RCC 7860 (cell line): ENCODE measurements at regions not wholly inside any gene's neighbourhood (a gene's known extent, or its start where the extent isn't known, plus 50 kb on each side); places are given as distances from the start of the nearest gene placed in this dataset.
"Not testable (repeated sequence)": the region's sequence is repeated elsewhere in the genome, so short reads cannot be mapped to it uniquely, and the experiment has no call there.

Experiments
- DNase-seq: peaks from one replicate; pipeline ENCODE4 v3.0.0-alpha.2; 2015; ENCODE audit warnings: low spot score
- FAIRE-seq: peaks from 2 replicates; lab custom pipeline; 2012; peaks lifted over from hg19 to GRCh38; lab: Jason Lieb, UNC

GRCh38 chr7:27032839-27033238 is 63.0 kb downstream of the HOXA1 start:
- DNase-seq: no peak
- no peak for FAIRE-seq

DNA sequence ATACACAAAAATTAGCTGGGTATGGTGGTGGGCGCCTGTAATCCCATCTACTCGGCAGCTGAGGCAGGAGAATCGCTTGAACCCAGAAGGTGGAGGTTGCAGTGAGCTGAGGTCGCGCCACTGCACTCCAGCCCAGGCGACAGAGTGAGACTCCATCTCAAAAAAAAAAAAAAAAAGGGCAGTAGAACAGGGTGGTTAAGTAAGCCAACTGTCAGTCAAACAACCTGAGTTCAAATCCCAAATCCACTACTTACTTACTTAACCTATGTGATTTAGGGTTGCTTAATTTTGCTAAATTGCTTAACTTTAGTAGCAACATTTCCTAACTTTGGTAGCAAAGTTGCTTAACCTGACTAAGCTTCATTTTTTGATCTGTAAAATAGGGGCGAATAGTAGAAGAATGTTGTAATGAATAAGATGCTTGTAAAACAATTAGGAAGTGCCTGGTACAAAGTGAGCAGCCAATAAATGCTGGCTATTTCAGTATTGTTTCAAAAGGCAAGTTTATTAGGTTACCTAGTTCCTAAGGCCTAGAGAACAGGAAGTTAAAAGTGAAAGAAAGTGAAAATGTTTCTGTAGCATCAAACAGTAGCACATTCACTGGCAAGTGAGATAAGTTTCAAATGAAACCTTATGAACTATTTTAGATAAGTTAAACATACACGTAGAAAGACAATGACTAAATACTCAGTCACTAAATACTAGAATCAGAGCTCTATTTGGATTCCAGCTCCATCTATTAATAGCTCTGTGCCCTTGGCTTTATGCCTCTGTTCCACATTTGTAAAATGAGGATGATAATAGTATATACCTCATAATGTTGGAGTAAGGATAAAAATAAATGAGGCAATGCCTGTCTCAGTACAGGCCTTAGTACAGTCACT is 64.3 kb downstream of the HOXA1 start:
- FAIRE-seq (peak; percentile 92), DNase-seq (peak; percentile 74)

- no peak for DNase-seq
- FAIRE-seq: no peak
Measured at GRCh38 chr7:27030393-27031050, 65.3 kb downstream of the HOXA1 start.

DNA sequence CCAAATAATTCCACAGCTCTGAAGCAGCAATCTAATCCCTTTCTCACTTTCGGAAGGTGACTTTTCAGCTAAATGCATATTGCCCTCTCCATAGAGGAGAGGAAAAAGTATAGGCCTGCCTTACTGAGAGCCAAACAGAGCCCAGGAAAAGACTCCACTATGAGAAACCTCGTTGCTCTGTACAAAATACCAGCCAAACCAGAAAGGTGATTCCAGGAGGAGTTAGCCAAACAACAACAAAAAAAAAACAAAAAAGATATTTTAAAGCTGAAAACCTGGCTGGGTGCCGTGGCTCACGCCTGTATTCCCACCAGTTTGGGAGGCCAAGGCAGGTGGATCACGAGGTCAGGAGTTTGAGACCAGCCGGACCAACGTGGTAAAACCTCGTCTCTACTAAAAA is 70.5 kb downstream of the HOXA1 start:
- no peak for FAIRE-seq
- DNase-seq: no peak

GRCh38 chr7:27010068-27010467 is 85.7 kb downstream of the HOXA1 start:
- no peak for DNase-seq

GRCh38 chr7:27000496-27000895 is 95.3 kb downstream of the HOXA1 start:
- FAIRE-seq: no peak
- DNase-seq: no peak

More at GRCh38 chr7:27010068-27010467, 85.7 kb downstream of the HOXA1 start:
- FAIRE-seq: no peak

GRCh38 chr7:26998284-26998683 is 97.5 kb downstream of the HOXA1 start:
- not testable (repeated sequence) for FAIRE-seq, DNase-seq

GRCh38 chr7:26995666-26996065 is 100.1 kb downstream of the HOXA1 start:
- FAIRE-seq (no peak), DNase-seq (no peak)

DNA sequence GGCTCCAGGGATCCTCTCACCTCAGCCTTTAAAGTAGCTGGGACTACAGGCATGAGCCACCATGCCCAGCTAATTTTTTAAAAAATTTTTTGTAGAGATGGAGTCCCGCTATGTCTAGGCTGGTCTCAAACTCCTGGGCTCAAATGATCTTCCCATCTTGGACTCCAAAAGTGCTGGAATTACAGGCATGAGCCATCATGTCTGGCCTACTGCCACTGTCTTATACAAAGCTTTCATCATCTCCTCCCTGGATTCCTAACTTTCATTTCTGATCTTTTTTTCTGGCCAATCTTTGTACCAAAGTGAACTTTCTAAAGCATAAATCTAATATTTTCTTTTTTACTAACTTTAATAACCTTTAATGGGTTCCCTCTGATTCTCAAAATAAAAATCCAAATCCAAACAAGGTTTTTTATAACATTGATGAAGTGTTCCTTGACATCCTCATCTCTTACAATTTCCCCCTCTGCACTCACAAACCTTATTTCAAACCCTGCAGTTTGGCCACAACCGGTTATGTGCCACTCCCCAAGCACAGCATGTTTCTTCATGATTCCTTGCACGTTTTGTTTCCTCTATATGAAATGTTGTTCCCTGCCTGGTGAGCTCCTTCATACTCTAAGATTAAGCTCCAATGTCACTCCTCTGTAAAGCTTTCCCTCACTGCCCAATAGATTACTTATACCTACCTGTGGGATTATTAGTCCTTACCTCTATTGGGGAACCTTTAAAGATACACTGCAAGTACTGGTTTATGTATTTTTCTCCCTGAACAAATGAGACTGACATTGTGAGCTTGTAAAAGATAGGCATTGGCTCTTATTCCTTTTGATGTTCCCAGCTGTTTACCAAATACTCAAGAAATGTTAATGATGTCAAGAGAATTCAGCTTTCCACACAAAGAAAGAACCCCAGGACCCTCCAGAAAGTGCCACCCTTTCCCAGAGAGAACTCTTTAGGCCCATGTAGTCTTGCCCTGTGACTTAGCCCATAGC is 101.7 kb downstream of the HOXA1 start:
- DNase-seq: no peak
- no peak for FAIRE-seq

GRCh38 chr7:26992670-26993069 is 103.1 kb downstream of the HOXA1 start:
- no peak for DNase-seq
- no peak for FAIRE-seq

DNA sequence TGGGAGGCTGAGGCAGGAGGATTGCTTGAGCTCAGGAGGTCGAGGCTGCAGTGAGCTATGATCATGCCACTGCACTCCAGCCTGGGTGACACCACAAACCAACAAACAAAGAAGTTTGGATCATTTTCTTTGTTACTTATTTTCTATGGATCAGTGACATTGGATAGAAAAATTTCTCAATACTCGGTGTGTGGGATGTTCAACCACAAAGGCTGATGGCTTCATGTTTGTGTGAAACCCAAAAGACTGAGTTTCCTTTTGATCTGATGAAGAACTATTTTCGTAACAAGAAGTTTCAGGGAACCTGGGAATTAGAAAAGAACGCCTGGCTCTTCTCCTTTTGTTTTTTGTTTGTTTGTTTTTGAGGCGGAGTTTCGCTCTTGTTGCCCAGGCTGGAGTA is 104.0 kb downstream of the HOXA1 start:
- DNase-seq (no peak), FAIRE-seq (no peak)

GRCh38 chr7:26989897-26990670 is 105.7 kb downstream of the HOXA1 start:
- DNase-seq (no peak), FAIRE-seq (no peak)

DNA sequence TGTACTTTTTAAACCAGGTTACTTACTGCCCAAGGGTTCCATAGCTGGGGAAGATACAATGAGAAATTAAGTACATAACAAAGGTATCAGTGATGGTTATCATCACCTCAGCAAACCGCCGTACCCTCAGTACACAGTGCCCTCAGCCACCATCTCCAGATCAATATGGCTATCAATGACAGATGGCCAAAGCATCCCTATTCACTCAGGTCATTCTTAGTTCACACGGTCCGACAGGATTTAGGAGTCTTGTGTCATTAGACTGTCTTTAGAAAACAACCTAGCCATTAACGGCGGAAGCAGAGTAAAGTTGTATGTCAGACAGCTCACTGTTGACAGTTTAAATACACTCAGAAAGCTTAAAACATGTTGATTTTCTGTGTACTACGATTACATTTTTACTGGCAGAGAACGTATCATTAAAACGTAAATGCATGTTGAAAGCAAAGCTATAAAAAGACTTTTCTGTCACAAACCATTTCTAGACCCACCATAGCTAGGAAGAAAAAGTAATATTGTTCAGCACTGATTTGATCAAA is 106.9 kb downstream of the HOXA1 start:
- DNase-seq: no peak
- no peak for FAIRE-seq

DNA sequence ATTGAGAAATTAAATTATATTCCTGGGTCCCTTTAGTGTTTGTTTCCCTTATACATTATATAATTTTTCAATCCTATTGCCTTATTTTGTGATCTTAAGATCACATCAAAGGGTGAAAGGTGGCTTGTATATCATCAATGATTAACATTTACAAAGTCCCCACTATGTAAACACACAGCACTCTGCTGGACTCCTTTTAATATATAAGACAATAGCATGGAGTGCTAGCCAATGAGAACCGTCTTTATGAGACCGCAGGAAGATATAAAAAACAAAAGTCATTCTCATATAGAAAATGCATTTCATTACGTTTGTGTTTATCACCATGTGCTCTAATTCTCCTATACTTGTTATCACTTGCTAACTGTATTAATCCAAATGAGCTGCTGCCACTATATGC is 108.5 kb downstream of the HOXA1 start:
- no peak for DNase-seq
- no peak for FAIRE-seq

DNA sequence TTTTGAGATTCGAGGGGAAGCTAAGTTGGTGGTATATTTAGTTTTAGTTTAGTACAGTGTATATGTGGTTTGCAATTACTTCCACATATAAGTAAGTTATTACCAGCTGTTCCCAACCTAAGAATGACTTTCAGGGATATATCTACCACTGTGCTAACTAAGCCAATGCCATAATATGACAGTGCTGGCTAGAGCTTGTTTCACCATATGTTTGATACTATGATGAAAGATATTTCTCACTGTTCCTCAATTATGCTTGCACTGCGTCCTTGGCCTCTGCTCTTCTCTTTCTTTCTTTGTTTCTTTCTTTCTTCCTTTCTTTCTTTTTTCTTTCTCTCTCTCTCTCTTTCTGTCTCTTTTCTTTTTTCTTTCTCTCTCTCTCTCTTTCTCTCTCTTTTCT is 113.8 kb upstream of the SKAP2 start:
- no peak for FAIRE-seq

DNA sequence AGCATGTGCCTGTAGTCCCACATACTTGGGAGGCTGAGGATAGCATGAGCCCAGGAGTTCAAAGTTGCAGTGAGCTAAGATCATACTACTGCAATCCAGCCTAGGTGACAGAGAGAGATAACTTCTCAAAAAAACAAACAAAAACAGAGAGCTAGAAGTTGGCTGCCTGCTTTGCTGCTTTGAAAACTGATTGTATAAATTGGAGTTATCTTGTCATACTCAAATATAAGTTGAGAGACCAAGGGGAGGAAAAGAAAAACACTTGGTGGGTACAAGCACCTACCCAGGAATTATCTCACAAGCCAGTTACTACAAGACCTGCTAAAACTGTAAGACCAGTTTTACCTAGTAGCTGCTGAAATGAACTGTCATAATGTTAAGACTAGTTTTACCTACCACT is 112.5 kb upstream of the SKAP2 start:
- DNase-seq (no peak), FAIRE-seq (no peak)

More for the DNA sequence above, 113.8 kb upstream of the SKAP2 start:
- DNase-seq: no peak

DNA sequence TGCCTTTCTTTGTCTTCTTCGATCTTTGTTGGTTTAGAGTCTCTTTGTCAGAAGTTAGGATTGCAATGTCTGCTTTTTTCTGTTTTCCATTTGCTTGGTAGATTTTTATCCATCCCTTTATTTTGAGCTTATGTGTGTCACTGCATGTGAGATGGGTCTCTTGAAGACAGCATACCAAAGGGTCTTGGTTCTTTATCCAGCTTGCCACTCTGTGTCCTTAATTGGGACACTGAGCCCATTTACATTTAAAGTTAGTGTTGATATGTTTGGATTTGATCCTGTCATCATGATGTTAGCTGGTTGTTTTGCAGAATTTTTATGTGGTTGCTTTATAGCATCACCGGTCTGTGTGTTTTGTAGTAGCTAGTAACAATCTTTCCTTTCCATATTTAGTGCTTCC is 107.5 kb upstream of the SKAP2 start:
- FAIRE-seq, DNase-seq: not testable (repeated sequence)

- FAIRE-seq (peak; percentile 95), DNase-seq (peak; percentile 54)
Measured at GRCh38 chr7:26965724-26966123, 101.3 kb upstream of the SKAP2 start.

DNA sequence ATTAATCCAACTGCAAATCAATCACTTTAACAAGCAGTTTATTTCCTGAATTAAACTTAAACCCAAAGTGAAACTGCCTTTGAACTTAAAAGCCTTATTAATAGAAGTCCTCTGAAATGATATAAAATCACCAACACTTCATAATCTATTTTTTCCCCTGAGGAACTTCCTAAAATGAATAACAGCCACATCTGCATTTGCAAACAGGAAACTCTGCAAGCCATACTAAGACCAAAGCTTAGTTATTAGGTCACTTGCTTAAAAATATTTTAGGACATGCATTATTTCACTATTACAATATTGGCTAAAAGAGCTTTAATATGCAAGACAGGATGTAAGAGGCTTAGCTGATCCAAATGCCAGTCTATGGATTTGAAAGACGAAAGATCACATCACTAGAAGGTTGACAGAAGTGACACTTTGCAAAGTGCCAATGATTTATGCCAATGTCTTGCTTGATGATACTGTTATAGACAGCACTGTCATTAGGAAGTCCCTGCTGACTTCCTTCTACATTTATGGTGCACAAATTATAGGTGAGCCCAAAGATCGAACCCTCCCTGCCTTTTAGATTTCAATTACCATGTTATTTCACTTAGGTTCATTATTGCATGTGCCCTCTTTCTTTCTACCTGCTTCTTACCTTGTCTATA is 99.9 kb upstream of the SKAP2 start:
- FAIRE-seq: no peak
- no peak for DNase-seq
